ENCODE measurements at regions not wholly inside any gene's neighbourhood (a gene's known extent, or its start where the extent isn't known, plus 50 kb on each side); places are given as distances from the start of the nearest gene placed in this dataset.

DNA sequence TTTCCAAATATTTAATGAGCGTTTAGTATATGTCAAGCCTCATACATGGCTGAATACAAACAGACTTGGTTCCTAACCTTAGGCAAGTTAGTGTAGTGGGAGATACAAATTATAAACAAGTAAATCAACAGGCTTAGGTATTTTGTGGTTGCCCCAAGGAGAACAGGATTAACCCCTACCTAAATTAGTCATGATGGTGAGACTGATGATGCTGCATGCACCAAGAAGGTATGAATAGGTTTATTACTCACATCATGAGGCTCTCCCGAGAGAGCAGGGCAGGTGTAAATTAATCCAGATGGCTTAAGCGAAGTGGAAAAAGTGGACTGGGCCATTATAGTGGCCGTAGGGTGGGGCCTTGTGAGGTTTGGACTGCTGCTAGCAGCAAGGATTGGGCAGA, 118.1 kb upstream of the GCFC2 start:
- TF ChIP-seq, protein P1, sequence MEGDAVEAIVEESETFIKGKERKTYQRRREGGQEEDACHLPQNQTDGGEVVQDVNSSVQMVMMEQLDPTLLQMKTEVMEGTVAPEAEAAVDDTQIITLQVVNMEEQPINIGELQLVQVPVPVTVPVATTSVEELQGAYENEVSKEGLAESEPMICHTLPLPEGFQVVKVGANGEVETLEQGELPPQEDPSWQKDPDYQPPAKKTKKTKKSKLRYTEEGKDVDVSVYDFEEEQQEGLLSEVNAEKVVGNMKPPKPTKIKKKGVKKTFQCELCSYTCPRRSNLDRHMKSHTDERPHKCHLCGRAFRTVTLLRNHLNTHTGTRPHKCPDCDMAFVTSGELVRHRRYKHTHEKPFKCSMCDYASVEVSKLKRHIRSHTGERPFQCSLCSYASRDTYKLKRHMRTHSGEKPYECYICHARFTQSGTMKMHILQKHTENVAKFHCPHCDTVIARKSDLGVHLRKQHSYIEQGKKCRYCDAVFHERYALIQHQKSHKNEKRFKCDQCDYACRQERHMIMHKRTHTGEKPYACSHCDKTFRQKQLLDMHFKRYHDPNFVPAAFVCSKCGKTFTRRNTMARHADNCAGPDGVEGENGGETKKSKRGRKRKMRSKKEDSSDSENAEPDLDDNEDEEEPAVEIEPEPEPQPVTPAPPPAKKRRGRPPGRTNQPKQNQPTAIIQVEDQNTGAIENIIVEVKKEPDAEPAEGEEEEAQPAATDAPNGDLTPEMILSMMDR (IDR thresholded peaks at IDR 0.05): no peak
- no peak for TF ChIP-seq POLR2A (IDR thresholded peaks at IDR 0.05)

Measured in right lobe of liver (tissue), 4 donors.